Activated CD4-positive, alpha-beta T cell treated with anti-CD3 and anti-CD28 coated beads, Interleukin-2, amount 10 ng/mL, durations not matched to agents 24 days and 14 days (primary cell): ENCODE measurements at regions not wholly inside any gene's neighbourhood (a gene's known extent, or its start where the extent isn't known, plus 50 kb on each side); places are given as distances from the start of the nearest gene placed in this dataset.

Source experiments
- DNase-seq: peaks from one replicate; pipeline ENCODE4 v3.0.0; 2022
- H3K27ac Mint-ChIP-seq: one replicate; pipeline ENCODE4 v1.8.0; 2022; ENCODE audit warnings: mild to moderate bottlenecking, mixed read lengths
- H3K27me3 Mint-ChIP-seq: one replicate; pipeline ENCODE4 v1.8.0; 2022; ENCODE audit warnings: mixed read lengths
- H3K36me3 Mint-ChIP-seq: one replicate; pipeline ENCODE4 v1.8.0; 2022; ENCODE audit warnings: low read depth, mild to moderate bottlenecking, mixed read lengths
- H3K4me1 Mint-ChIP-seq: one replicate; pipeline ENCODE4 v1.8.0; 2021; ENCODE audit warnings: mixed read lengths
- H3K4me3 Mint-ChIP-seq: one replicate; pipeline ENCODE4 v1.8.0; 2022; ENCODE audit warnings: mild to moderate bottlenecking, moderate library complexity, mixed read lengths
- H3K9me3 Mint-ChIP-seq: one replicate; pipeline ENCODE4 v1.8.0; 2021; ENCODE audit warnings: mixed read lengths
- intact Hi-C: fragments of 100-400 bp; cut with micrococcal nuclease; formaldehyde crosslinking; loops from one replicate; pipeline ENCODE4 v1.15.1; 2023

DNA sequence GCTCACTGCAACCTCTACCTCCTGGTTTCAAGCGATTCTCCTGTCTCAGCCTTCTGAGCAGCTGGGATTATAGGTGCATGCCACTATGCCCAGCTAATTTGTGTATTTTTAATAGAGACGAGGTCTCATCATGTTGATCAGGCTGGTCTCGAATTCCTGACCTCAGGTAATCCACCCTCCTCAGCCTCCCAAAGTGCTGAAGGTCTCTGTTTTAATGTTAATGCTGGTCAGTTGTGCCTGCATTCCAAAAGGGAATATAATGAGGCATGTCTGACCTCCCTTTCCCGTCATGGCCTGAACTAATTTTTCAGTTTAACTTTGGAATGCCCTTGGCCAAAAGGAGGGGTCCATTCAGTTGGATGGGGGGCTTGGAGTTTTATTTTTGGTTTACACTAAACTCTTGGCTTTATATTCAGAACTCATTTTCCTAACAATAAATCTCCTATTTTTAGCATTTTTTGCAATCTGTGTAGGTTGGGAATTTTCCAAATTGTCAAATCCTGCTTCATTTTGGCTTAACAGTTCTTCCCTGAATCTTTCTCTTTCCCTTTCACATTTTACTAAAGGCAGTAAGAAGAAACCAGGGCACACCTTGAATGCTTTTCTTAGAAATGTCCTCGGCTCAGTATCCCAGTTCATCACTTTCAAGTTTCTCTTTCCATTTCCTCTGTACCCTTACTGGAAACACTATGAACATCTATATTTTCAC is 1175.5 kb downstream of the MAT2B start:
- no peak overlapping the region for H3K4me3 Mint-ChIP-seq
- no peak overlapping the region for H3K27ac Mint-ChIP-seq
- no peak for DNase-seq
- no peaks in the 10 kb centered on the region for H3K27me3 Mint-ChIP-seq
- H3K4me1 Mint-ChIP-seq: no peaks in the 10 kb centered on the region
- intact Hi-C loops: no loop called here
- H3K36me3 Mint-ChIP-seq: no peaks in the 10 kb centered on the region
- no peaks in the 10 kb centered on the region for H3K9me3 Mint-ChIP-seq

DNA sequence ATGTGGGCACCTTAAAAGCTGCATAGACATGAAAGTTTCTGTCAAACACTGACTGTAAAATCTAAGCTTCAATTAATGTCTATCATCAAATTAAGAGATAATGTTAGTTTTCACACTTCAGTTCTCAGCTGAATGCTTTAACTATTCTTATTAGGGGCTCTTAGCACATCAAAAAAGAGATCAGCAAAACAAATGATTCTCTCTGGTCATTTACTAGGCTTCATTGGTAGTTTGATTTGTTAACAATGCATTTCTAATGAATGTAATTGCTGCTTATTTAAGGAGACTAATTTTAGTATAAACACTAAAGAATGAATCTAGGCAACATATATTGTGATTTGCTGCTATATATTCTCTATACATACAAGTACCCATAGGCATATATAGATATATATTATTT is 1182.0 kb downstream of the MAT2B start:
- no peak for DNase-seq
- Mint-ChIP-seq H3K36me3 (no peaks in the 10 kb centered on the region), H3K4me1 (no peaks in the 10 kb centered on the region), H3K9me3 (peaks cover 4% of the 10 kb centered on the region), H3K4me3 (no peak overlapping the region), H3K27me3 (no peaks in the 10 kb centered on the region), H3K27ac (no peak overlapping the region)
- intact Hi-C loops: no loop called here

DNA sequence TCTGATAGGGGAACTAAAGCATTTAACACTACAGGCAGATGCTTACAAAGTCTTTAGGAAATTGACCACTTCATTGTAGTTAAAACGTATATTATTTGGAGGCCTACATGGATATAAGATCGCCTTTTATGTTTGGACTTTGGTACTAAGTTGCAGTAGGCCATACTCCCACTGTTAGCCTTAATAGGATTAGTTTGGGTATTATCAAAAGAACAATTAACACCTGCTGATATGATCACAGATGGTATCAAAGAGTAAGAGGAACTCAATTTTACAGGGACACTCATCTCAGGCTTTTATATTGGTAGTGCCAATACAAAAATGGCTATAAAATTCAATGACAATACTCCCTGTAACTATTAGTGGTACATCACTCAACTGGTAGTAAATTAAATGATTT is 1183.0 kb downstream of the MAT2B start:
- Mint-ChIP-seq H3K27ac (no peak overlapping the region), H3K4me3 (no peak overlapping the region), H3K9me3 (peaks cover 6% of the 10 kb centered on the region), H3K4me1 (no peaks in the 10 kb centered on the region), H3K36me3 (no peaks in the 10 kb centered on the region), H3K27me3 (no peaks in the 10 kb centered on the region)
- no peak for DNase-seq
- intact Hi-C loops: no loop called here

DNA sequence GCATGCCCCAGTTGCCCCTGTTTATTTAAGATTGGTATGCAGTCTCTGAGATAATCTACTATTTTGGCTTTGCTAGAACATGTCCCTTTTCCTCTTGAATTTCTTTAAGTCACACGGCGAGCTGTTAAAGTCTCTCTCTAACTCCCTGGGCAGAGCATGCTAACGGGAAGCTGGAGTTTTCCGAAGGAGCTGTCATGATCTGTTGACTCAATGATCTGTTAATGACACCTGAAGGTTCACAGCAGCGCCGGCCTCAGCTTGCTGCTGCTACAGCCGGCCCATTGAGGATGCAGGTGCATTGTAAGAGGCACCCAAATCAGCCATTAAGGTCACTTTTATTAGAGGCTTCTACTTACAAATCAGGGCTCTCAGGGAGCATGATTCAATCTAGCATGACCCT is 1203.4 kb downstream of the MAT2B start:
- Mint-ChIP-seq H3K9me3 (no peaks in the 10 kb centered on the region), H3K27ac (no peak overlapping the region), H3K27me3 (no peaks in the 10 kb centered on the region), H3K36me3 (no peaks in the 10 kb centered on the region), H3K4me3 (no peak overlapping the region), H3K4me1 (no peaks in the 10 kb centered on the region)
- no peak for DNase-seq
- intact Hi-C loops: no loop called here

DNA sequence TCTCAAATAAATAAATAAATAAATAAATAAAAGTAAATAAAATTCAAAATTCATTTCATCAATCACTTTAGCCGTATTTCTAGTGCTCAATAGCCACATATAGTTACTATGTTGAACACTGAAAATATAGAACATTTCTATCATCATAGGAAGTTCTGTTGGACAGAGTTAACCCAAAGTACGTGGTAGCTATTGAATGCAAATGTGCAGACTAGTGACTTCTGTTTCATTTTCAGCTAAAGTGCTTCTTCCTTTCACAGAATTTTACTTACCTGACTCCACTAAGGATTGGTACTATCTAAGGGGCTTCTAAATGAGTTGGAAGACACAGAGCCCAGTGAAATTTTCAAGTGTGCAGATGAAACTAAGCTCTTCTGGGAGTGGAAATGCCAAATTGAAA is 1208.3 kb downstream of the MAT2B start:
- Mint-ChIP-seq H3K4me3 (no peak overlapping the region), H3K27me3 (no peaks in the 10 kb centered on the region)

DNA sequence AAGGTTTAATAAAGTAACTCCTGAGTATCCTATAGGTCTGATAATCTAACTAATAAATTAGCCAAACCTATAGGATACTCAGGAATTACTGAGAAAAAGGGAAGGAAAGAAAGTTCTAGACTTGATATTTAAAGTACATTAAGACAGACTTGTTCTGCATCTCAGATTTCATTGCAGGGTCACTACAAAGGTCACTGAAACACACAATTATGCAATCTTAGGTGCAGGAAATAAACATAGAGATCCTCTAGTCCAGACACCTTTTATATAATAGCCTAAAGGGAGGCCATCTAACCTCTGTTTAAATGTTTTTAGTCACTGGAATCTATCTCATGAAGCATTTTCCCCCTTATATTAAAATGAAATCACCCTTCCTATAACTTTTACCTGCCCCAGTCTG is 1215.7 kb downstream of the MAT2B start:
- H3K4me3 Mint-ChIP-seq: no peak overlapping the region
- H3K27me3 Mint-ChIP-seq: no peaks in the 10 kb centered on the region
- intact Hi-C loops: no loop called here
- no peaks in the 10 kb centered on the region for H3K4me1 Mint-ChIP-seq
- no peak for DNase-seq
- H3K27ac Mint-ChIP-seq: no peak overlapping the region
- no peaks in the 10 kb centered on the region for H3K36me3 Mint-ChIP-seq
- H3K9me3 Mint-ChIP-seq: no peaks in the 10 kb centered on the region

More for the DNA sequence above, 1208.3 kb downstream of the MAT2B start:
- no peak overlapping the region for H3K27ac Mint-ChIP-seq
- no peaks in the 10 kb centered on the region for H3K9me3 Mint-ChIP-seq
- no peak for DNase-seq
- H3K36me3 Mint-ChIP-seq: no peaks in the 10 kb centered on the region
- intact Hi-C loops: no loop called here
- no peaks in the 10 kb centered on the region for H3K4me1 Mint-ChIP-seq

DNA sequence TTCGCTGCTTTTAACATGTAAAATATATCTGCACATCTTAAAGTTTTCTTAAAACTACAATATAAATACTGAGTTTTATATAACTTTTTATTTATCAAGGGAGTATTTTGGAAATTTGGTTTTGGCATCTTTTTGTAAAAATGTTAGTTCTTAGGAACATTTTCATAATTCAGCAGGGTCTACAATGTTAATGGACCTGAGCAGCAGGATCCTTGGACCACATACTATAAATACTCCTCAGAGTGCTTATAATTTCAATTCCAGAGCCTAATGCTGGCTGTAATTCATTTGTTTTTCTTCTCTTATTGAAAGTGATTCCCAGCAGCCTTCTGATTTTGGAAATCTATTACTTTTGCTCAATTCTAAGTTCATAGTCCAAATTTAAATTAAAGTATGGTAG is 1216.2 kb downstream of the MAT2B start:
- intact Hi-C loops: no loop called here

DNA sequence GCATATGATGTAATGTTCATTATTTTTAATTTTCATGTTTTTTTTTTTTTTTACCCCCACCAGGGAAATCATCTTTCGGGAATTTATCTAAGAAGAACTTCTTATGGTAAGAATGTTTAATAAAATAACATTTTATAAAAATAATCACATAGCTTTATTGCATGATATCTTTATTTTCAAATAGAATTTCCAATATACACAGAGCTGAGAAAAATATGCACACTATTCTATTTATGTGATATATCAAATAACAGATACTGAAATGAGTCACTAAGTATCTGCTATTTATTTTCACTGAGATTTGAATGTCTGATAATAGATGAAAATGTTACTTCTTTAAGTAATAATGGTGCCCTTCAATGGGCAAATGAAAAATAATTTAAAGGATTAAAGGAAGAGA is 1217.3 kb downstream of the MAT2B start:
- Mint-ChIP-seq H3K4me3 (no peak overlapping the region), H3K27ac (no peak overlapping the region), H3K4me1 (no peaks in the 10 kb centered on the region), H3K36me3 (no peaks in the 10 kb centered on the region), H3K9me3 (no peaks in the 10 kb centered on the region), H3K27me3 (no peaks in the 10 kb centered on the region)
- intact Hi-C loops: no loop called here
- no peak for DNase-seq

More for the DNA sequence above, 1216.2 kb downstream of the MAT2B start:
- no peak for DNase-seq
- no peak overlapping the region for H3K27ac Mint-ChIP-seq
- no peaks in the 10 kb centered on the region for H3K9me3 Mint-ChIP-seq
- no peaks in the 10 kb centered on the region for H3K27me3 Mint-ChIP-seq
- H3K36me3 Mint-ChIP-seq: no peaks in the 10 kb centered on the region
- H3K4me3 Mint-ChIP-seq: no peak overlapping the region
- no peaks in the 10 kb centered on the region for H3K4me1 Mint-ChIP-seq

DNA sequence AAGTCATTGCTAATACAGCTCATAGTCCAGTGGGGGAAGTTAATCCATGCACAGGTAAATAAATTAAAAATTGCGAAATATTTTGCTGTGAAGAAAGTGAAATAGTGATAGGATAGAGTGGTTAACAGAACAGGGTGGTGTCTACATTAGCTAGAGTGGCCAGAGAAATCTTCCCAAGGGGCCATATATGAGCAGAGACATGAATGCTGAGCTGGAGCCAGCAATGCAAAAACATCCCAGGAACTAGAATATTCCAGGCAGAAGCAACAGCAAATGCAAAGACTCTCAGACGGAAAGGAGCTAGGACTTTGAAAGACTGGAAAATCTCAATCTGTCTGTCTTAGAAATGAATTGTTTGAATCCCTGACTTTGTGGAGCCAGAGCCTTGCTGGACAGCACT is 1221.6 kb downstream of the MAT2B start:
- Mint-ChIP-seq H3K27me3 (no peaks in the 10 kb centered on the region), H3K4me1 (no peaks in the 10 kb centered on the region), H3K27ac (no peak overlapping the region), H3K36me3 (no peaks in the 10 kb centered on the region), H3K4me3 (no peak overlapping the region), H3K9me3 (no peaks in the 10 kb centered on the region)
- intact Hi-C loops: no loop called here
- no peak for DNase-seq

DNA sequence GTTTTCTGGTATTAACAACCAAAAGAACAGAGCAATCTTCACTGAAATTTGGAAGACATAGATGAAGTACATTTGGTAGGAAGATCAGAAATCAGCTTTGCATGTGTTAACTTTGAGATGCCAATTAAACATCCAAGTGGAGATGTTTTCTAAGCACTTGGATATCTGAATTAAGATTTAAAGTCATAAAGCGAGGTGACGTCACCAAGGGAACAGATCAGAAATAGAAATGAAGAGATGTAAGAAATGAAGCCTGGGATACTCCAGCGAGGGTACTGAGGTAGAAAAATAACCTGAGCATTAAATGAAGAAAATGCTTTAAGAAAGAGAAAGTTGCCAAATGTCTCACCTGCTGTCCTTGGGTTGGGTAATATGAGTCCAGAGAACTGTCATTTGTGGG is 1223.3 kb downstream of the MAT2B start:
- Mint-ChIP-seq H3K36me3 (no peaks in the 10 kb centered on the region), H3K27ac (no peak overlapping the region), H3K4me1 (no peaks in the 10 kb centered on the region), H3K27me3 (no peaks in the 10 kb centered on the region), H3K9me3 (no peaks in the 10 kb centered on the region), H3K4me3 (no peak overlapping the region)
- intact Hi-C loops: no loop called here
- DNase-seq: no peak

DNA sequence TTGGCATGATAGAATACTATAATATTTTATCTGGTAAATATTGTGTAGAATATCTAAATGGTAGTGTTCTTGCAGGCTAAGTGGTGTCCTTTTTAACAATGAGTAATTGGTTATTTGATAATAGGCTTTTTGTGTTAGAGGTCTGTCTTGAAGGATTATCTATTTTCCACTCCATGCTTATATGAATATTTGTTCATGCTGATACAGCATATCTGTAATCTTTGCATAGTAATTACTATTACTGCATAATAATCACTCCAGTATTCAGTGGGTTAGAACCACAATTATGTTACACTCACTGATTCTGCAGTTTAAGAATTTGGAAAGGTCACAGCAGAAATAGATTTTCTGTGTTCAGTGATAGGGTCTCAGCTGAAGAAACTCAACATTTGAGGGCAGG is 1229.9 kb downstream of the MAT2B start:
- H3K9me3 Mint-ChIP-seq: no peaks in the 10 kb centered on the region
- no peaks in the 10 kb centered on the region for H3K36me3 Mint-ChIP-seq
- no peak overlapping the region for H3K4me3 Mint-ChIP-seq
- intact Hi-C loops: no loop called here
- H3K4me1 Mint-ChIP-seq: no peaks in the 10 kb centered on the region
- H3K27me3 Mint-ChIP-seq: no peaks in the 10 kb centered on the region
- no peak for DNase-seq
- H3K27ac Mint-ChIP-seq: no peak overlapping the region

DNA sequence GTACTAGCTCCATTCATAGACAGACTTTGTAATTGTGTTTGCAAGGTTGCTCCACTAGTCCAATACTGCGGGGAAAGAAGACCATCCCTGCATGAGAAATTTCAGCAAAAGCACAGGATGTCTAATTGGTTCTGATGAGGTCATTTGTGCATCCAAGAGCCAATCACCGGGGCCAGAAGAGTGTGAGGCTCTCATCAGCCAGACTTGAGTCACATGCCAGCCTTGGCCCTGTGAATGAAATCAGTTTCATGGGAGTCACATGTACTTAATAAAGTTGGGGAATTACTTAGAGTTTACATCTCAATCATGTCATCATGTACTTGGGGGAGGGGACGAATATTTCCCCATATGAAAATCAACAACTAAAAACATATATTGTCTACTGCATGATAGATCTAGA is 1236.0 kb downstream of the MAT2B start:
- H3K27ac Mint-ChIP-seq: no peak overlapping the region
- H3K9me3 Mint-ChIP-seq: peaks cover 3% of the 10 kb centered on the region
- DNase-seq: no peak
- peaks cover 9% of the 10 kb centered on the region for H3K4me1 Mint-ChIP-seq
- intact Hi-C loops: no loop called here
- no peaks in the 10 kb centered on the region for H3K27me3 Mint-ChIP-seq
- H3K4me3 Mint-ChIP-seq: no peak overlapping the region
- H3K36me3 Mint-ChIP-seq: no peaks in the 10 kb centered on the region

DNA sequence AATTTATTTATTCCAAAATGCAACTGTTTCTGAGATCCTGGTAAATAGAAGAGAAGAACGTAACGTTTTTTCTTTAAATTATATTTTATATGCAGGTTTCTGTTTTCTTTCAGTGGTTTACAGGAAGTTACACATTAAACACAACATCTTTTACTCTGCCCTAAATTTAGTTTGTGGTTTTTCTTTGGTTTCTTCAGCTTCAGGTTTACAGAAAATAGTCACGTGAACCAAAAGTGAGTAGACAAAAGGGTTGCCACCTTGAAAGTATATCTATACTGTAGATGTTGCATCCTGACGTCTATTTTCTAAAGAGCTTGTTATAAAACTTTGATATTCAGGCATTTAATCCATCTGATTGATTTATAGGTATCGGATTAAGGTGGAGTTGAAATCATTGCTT is 1236.6 kb downstream of the MAT2B start:
- Mint-ChIP-seq H3K4me3 (peak overlapping the region; percentile 70), H3K4me1 (peaks cover 9% of the 10 kb centered on the region), H3K9me3 (peaks cover 3% of the 10 kb centered on the region), H3K36me3 (no peaks in the 10 kb centered on the region), H3K27ac (no peak overlapping the region), H3K27me3 (no peaks in the 10 kb centered on the region)
- DNase-seq: no peak
- intact Hi-C loops: no loop called here

DNA sequence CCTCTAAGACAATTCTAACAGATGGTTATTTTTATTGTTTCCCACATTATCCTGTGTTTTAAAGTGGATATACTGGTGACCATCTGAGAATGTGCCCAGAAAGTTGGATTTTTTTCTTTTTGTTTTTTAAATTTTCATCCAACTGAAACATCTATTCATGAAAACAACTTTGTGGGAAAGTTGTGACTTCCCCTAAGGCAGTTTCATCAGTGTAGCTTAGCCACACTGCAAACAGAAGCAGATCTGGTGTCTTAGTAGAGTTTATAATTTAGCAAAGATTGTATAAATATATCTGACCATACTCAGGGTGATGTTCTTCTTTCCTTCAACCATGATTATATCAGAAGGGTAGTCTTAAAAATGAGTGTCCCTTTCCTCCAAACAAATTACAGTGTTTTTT is 1241.3 kb downstream of the MAT2B start:
- Mint-ChIP-seq H3K27ac (no peak overlapping the region), H3K36me3 (no peaks in the 10 kb centered on the region), H3K4me1 (peaks cover 5% of the 10 kb centered on the region), H3K9me3 (peaks cover 3% of the 10 kb centered on the region), H3K27me3 (no peaks in the 10 kb centered on the region), H3K4me3 (no peak overlapping the region)
- DNase-seq: no peak
- intact Hi-C loops: no loop called here

DNA sequence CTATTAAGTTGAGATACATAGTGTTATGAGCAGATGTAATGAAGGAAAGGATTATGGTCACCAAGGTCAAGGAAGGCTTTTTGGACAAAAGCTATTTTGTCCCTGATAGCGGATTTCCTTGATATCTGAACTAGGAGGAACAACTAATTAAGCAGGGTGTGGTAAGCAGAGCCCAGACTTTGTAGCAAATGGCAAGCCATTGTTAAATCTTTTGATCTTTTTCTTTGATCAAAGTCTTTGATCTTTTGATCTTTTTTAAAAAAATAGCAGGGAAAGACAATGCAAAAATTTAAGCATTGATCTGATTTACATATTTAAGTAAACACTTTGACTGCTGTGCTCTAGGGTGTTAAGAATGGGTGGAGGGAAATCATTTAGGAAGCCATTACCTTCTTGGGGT is 1242.0 kb downstream of the MAT2B start:
- Mint-ChIP-seq H3K4me3 (no peak overlapping the region), H3K4me1 (peaks cover 2% of the 10 kb centered on the region), H3K27ac (no peak overlapping the region), H3K9me3 (no peaks in the 10 kb centered on the region), H3K36me3 (no peaks in the 10 kb centered on the region), H3K27me3 (no peaks in the 10 kb centered on the region)
- DNase-seq: no peak
- intact Hi-C loops: no loop called here
